ENCODE measurements at regions not wholly inside any gene's neighbourhood (a gene's known extent, or its start where the extent isn't known, plus 50 kb on each side); places are given as distances from the start of the nearest gene placed in this dataset.

GRCh38 chr20:56835829-56836550 is 206.9 kb downstream of the TFAP2C start:
- DNase-seq (ENCODE audit: low spot score), result no peak

- no peak for DNase-seq (ENCODE audit: low spot score)
Observed at GRCh38 chr20:56839222-56839621, 210.1 kb downstream of the TFAP2C start.

- no peak for DNase-seq (ENCODE audit: low spot score)
Observed at GRCh38 chr20:56839786-56840185, 210.7 kb downstream of the TFAP2C start.

GRCh38 chr20:56840716-56841261 is 211.7 kb downstream of the TFAP2C start:
- no peak for DNase-seq (ENCODE audit: low spot score)

- DNase-seq (ENCODE audit: low spot score), result no peak
Observed at GRCh38 chr20:56841346-56841908, 212.3 kb downstream of the TFAP2C start.

GRCh38 chr20:56842056-56842455 is 212.9 kb downstream of the TFAP2C start:
- DNase-seq (ENCODE audit: low spot score), result no peak

GRCh38 chr20:56843386-56843785 is 214.3 kb downstream of the TFAP2C start:
- no peak for DNase-seq (ENCODE audit: low spot score)

- DNase-seq (ENCODE audit: low spot score), result no peak
Observed at GRCh38 chr20:56843817-56844216, 214.7 kb downstream of the TFAP2C start.

GRCh38 chr20:56845546-56846086 is 216.5 kb downstream of the TFAP2C start:
- no peak for DNase-seq (ENCODE audit: low spot score)

GRCh38 chr20:56848561-56848960 is 219.5 kb downstream of the TFAP2C start:
- DNase-seq (ENCODE audit: low spot score), result no peak

- DNase-seq (ENCODE audit: low spot score), result no peak
Observed at GRCh38 chr20:56851552-56851951, 222.4 kb downstream of the TFAP2C start.

GRCh38 chr20:56855708-56856107 is 226.6 kb downstream of the TFAP2C start:
- no peak for DNase-seq (ENCODE audit: low spot score)

GRCh38 chr20:56857950-56858349 is 228.8 kb downstream of the TFAP2C start:
- no peak for DNase-seq (ENCODE audit: low spot score)

GRCh38 chr20:56859039-56859800 is 230.1 kb downstream of the TFAP2C start:
- DNase-seq (ENCODE audit: low spot score), result no peak

GRCh38 chr20:56859801-56860261 is 230.7 kb downstream of the TFAP2C start:
- DNase-seq (ENCODE audit: low spot score), result no peak

GRCh38 chr20:56860413-56860812 is 231.3 kb downstream of the TFAP2C start:
- DNase-seq (ENCODE audit: low spot score), result no peak

- no peak for DNase-seq (ENCODE audit: low spot score)
Observed at GRCh38 chr20:56861590-56861989, 232.5 kb downstream of the TFAP2C start.

- no peak for DNase-seq (ENCODE audit: low spot score)
Observed at GRCh38 chr20:56865055-56865454, 235.9 kb downstream of the TFAP2C start.

- no peak for DNase-seq (ENCODE audit: low spot score)
Observed at GRCh38 chr20:56867128-56867527, 238.0 kb downstream of the TFAP2C start.

GRCh38 chr20:56868746-56869145 is 239.6 kb downstream of the TFAP2C start:
- no peak for DNase-seq (ENCODE audit: low spot score)

GRCh38 chr20:56870271-56870670 is 241.2 kb downstream of the TFAP2C start:
- DNase-seq (ENCODE audit: low spot score), result no peak

- DNase-seq (ENCODE audit: low spot score), result no peak
Observed at GRCh38 chr20:56871691-56872090, 242.6 kb downstream of the TFAP2C start.
